HG03108 (cell line): ENCODE measurements at regions not wholly inside any gene's neighbourhood (a gene's known extent, or its start where the extent isn't known, plus 50 kb on each side); places are given as distances from the start of the nearest gene placed in this dataset.

ENCODE experiments used
- ATAC-seq: cut with Tn5 transposase; IDR thresholded peaks from one replicate; pipeline ENCODE4 v1.9.1; 2021; ENCODE audit warnings: moderate library complexity; ENCODE audit not compliant: unreplicated experiment

- ATAC-seq: no peak
These were observed 74.5 kb upstream of the FRY start for GRCh38 chr13:31956980-31957644.

- no peak for ATAC-seq
These were observed 73.8 kb upstream of the FRY start for GRCh38 chr13:31957772-31958171.

- ATAC-seq: no peak
These were observed 68.7 kb upstream of the FRY start for GRCh38 chr13:31962731-31963370.

DNA sequence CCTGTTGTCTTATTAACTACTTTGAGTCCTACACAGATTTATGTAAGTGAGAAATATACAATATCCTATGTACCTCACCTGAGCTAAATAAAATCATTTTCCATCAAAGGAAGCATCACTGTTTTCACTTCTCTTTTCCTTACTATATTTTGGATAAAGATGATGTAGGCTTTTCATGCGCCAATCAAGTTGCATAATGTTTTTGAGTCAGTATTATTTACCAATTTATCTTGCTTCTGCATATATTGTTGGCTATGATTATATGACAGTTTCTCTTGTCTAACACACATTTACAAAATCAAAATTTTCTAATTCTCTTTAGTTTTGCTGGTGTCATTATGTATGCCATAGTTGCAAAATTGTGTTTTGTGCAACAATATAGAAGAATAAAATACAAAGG, 67.9 kb upstream of the FRY start:
- no peak for ATAC-seq

DNA sequence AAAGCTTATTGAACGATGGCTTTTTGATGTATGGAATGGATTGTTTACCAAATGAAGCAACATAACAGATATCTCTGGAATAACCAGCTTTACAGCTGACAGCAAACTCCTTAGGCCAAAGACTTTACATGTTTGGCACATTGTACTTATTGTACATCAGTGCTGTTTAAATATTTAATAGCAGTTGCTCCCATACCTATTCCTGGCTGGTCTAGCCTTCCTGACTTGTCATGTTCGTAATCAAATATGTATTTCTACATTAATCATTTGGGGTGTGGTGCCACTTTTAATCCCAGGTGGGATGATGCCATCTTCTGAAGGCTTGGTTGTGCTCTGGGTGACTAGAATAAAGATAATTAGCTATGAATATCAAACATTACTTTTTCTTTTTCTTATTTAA, 67.4 kb upstream of the FRY start:
- ATAC-seq: no peak

DNA sequence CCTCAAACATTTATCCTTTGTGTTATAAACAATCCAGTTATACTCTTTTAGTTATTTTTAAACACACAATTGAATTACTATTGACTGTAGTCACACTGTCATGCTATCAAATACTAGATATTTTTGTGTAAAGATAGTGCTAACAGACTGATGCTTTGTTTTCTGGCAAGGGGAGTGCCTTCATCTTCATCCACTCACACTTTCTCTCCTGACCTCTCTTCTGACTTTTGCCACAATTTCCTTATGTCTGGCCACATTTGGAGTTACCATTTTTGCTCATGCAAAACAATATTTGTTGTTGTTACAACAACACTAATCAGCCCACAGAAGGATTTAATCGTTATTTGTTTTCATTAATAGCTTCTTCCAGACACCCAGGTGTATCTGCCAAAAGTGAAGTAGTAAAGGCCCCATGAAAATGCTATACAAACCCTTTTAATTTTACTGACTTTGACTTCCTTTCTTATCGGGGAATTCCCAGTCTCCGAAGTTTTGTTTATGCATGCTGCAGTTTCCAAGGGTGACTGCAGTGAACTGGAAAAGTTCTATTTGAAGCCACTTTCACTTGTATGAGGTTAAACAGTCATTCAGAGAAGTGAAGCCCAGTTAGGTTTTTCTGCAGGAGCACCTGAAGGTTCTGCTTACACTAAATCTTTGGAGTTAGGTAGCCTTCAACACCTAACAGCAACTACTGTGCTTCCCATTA, 66.1 kb upstream of the FRY start:
- ATAC-seq: peak; percentile 87

DNA sequence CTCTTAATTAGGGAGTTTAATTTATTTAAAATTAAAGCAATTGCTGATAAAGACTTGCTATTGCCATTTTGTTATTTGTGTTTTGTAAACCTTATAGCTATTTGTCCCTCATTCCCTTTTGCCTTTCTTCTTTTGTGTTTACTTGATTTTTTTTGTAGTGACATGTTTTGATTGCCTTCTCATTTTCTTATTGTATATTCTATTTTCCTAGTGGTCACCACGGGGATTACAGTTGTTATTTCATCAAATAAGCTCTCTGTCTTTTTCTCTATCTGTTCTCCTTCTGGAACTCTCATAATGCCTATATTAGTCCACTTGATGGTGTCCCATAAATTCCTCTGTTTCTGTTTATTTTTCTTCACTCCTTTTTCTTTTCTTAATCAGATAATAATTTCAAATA, 64.4 kb upstream of the FRY start:
- no peak for ATAC-seq

GRCh38 chr13:31968473-31968872, 63.1 kb upstream of the FRY start:
- no peak for ATAC-seq

GRCh38 chr13:31970231-31970930, 61.2 kb upstream of the FRY start:
- ATAC-seq: no peak

DNA sequence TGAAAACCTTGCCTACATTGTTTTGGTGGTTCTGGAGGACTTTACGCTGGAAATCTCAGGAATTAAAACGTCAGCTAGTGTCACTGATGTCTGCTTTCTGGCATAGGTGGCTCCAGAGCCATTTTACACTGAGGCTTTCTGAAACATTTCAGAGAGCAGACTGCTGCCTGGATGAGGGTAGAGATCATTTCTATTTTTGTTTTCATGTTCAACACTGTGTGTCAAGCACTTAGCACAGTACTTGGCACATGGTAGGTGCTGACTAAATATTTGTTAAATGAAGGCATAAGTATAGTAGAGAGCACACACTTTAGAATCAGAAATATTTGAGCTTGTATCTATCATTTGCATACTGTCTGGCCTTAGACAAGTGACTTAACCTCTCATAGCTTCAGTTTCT, 59.1 kb upstream of the FRY start:
- no peak for ATAC-seq

DNA sequence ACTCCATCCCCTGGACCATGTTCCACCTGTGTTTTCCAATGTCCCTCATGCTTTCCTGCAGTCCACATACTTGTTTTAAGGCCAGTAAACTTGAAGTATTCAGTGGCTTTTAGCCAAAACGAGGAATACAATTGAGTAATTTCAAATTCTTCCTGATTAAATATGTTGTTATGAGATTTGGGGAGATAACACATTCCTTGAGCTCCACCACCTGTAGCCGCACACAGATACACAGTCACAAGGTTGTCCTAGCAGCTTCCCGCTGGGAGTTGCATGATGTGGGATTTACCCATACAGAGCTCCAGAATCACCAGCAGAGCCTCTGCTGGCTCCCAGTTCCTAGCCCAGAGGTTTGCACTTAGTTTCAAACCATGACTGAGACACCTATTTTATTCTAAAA, 53.6 kb upstream of the FRY start:
- ATAC-seq: no peak

DNA sequence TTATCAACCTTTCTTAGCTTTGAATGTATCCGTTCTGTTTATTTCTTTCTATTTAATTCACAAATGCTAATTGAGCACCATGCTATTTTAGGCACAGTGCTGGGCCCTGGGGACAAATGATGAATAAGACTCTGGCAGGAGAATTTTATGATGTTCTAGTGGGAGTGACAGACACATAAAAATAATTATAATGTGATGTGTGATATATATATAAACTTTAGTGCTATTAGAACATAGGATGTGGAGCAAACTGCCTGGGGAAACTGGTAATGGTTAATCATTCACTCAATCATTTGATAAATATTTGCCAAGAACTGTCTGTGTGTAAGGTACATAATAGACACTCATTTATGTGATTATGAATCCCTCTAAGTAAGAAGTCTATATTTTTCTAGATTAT, 50.7 kb upstream of the FRY start:
- ATAC-seq: no peak
